ENCODE measurements at regions not wholly inside any gene's neighbourhood (a gene's known extent, or its start where the extent isn't known, plus 50 kb on each side); places are given as distances from the start of the nearest gene placed in this dataset.

GRCh38 chr7:72492461-72493065 is 80.4 kb upstream of the CALN1 start:
- dilution Hi-C loops (cut with MboI; ENCODE audit: extremely low pct_ligation_motif_present, low sequenced_read_pairs) = no loop called here
- H3K4me3 ChIP-seq (replicated peaks in 1 of 3; ENCODE audit: insufficient read depth in 1 of 3, low read depth in 1 of 3, low read length in 3 of 3) = no peak overlapping the region
- CTCF ChIA-PET = interaction anchor here (1.0 kb wide), 1 partner anchor 23 kb away, joined by 3 read pairs; no protein-coding TSS in a partner anchor

More at GRCh38 chr7:72492461-72493065, 80.4 kb upstream of the CALN1 start:
- Histone ChIP-seq H3K36me3 (ENCODE audit: control insufficient read depth in 2 of 2, extremely low read depth in 1 of 2, insufficient read depth in 2 of 2, low read length in 2 of 2) (no peaks in the 10 kb centered on the region), H3K9me3 (replicated peaks; ENCODE audit: control insufficient read depth, insufficient read depth, low read length) (no peaks in the 10 kb centered on the region), H3K9me1 (replicated peaks; ENCODE audit: control insufficient read depth, extremely low read depth, insufficient read depth, low read length) (no peaks in the 10 kb centered on the region), H3K27me3 (ENCODE audit: control insufficient read depth in 2 of 2, insufficient read depth in 2 of 2, low read length in 2 of 2) (no peaks in the 10 kb centered on the region), H3K27ac (ENCODE audit: insufficient read depth, low read depth, low read length) (no peak overlapping the region), H3K79me2 (ENCODE audit: control insufficient read depth, insufficient read depth, low read length) (no peaks in the 10 kb centered on the region), H2AFZ (ENCODE audit: low read depth, low read length) (no peak overlapping the region), H4K20me1 (replicated peaks; ENCODE audit: control insufficient read depth, extremely low read depth, insufficient read depth, low read length) (no peaks in the 10 kb centered on the region), H3K9ac (replicated peaks; ENCODE audit: extremely low read depth, insufficient read depth, low read length) (no peak overlapping the region), H3K4me1 (ENCODE audit: control insufficient read depth, extremely low read depth, insufficient read depth, low read length) (no peaks in the 10 kb centered on the region), H3K4me2 (ENCODE audit: insufficient read depth, low read length) (no peak overlapping the region)
- DNase-seq (ENCODE audit: low read depth, low spot score) (no peak), FAIRE-seq (no peak)
- intact Hi-C loops (cut with micrococcal nuclease) = no loop called here
- no TSS peak for BruUV-seq (replicated peaks)
- POLR2A ChIA-PET = no interaction called here
- TF ChIP-seq FOS (IDR thresholded peaks at IDR 0.05; ENCODE audit: borderline replicate concordance, insufficient read depth, low read length) (no peak), POLR2AphosphoS5 (IDR thresholded peaks at IDR 0.05; ENCODE audit: insufficient read depth, low read depth, low read length) (no peak), JUN (IDR thresholded peaks at IDR 0.05; ENCODE audit: borderline replicate concordance, insufficient read depth, insufficient read length, low read depth) (no peak), MYC (IDR thresholded peaks at IDR 0.05; ENCODE audit: low read depth, low read length) (no peak), CTCF (IDR thresholded peaks at IDR 0.05; ENCODE audit: extremely low read depth in 1 of 2, insufficient read depth in 1 of 2, low read depth in 1 of 2, low read length in 2 of 2) (no peak), EZH2 (IDR thresholded peaks at IDR 0.05; ENCODE audit: borderline replicate concordance, low read depth, low read length, severe bottlenecking) (no peak), GATA2 (IDR thresholded peaks at IDR 0.05; ENCODE audit: insufficient read depth, insufficient read length, low read depth, low read length) (no peak), MAX (IDR thresholded peaks at IDR 0.05; ENCODE audit: insufficient read depth, insufficient read length) (no peak), POLR2A (IDR thresholded peaks at IDR 0.05; ENCODE audit: low read depth, low read length) (no peak)

All from endothelial cell of umbilical vein (primary cell).